ENCODE measurements at regions not wholly inside any gene's neighbourhood (a gene's known extent, or its start where the extent isn't known, plus 50 kb on each side); places are given as distances from the start of the nearest gene placed in this dataset.

DNA sequence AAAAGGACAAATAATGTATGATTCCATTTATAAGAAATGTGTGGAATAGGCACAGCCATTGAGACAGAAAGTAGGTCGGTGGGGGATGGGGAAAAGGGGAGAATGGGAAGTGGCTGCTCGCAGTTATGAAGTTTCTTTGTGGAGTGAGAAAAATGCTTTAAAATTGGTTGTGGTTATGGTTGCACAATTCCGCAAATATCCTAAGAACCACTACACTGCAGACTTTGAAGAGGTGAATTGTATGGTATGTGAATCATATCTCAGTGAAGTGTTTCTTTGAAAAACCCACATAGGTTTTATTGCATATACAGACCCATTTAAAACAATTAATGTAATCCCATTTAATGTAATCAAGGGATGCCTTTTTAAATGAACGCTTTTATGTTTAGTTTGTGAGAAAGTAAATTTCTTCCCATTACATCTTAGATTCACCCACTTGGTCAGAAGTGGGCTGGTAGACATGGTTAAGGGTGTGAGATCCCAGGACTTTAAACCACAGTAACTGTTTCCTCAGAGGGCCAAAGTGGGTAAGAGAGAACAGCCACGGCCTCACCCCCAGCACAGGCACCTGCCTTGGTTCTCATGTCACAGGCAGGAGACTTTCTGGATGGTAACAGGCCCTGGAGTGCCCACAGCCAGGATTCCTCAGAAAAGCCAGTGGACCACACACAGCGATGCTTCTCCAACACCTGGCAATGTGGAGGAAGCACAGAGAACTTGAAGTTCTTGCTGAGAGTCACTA is 119.3 kb upstream of the GJB6 start:
- WGBS (ENCODE audit: extremely low coverage, insufficient read length, low lambda C conversion rate) = no CpG with 5 or more reads among the region's 6 CpGs
- Histone ChIP-seq H2AK5ac (ENCODE audit: insufficient read length, low read length) (no peak overlapping the region), H4K20me1 (ENCODE audit: control insufficient read depth, insufficient read depth, insufficient read length) (no peaks in the 10 kb centered on the region), H3K14ac (ENCODE audit: insufficient read depth, low read length) (no peak overlapping the region), H3K27me3 (ENCODE audit: insufficient read depth, low read length) (no peaks in the 10 kb centered on the region), H3K27ac (ENCODE audit: insufficient read length, low read depth, low read length) (no peak overlapping the region), H3K4ac (ENCODE audit: low read depth, low read length) (no peak overlapping the region), H3K9me3 (ENCODE audit: control insufficient read depth, low read depth, low read length) (no peaks in the 10 kb centered on the region), H4K5ac (ENCODE audit: insufficient read length, low read depth, low read length) (no peak overlapping the region), H4K8ac (replicated peaks; ENCODE audit: insufficient read length, low read depth, low read length) (no peak overlapping the region), H3K79me1 (ENCODE audit: insufficient read depth, low read depth, low read length, poor library complexity, severe bottlenecking) (no peaks in the 10 kb centered on the region), H2AFZ (ENCODE audit: low read length) (no peak overlapping the region), H3K56ac (ENCODE audit: insufficient read length, low read depth, low read length) (no peak overlapping the region), H4K91ac (ENCODE audit: insufficient read length, low read depth, low read length) (no peak overlapping the region), H3K23me2 (ENCODE audit: insufficient read length, low read depth, low read length, poor library complexity, severe bottlenecking) (no peaks in the 10 kb centered on the region), H3K18ac (ENCODE audit: insufficient read length, low read depth, low read length) (no peak overlapping the region), H2BK120ac (ENCODE audit: low read depth, low read length, poor library complexity, severe bottlenecking) (no peak overlapping the region), H2BK15ac (ENCODE audit: low read depth, low read length) (no peak overlapping the region), H3K23ac (ENCODE audit: insufficient read length, low read depth, low read length) (no peak overlapping the region), H3K4me2 (ENCODE audit: insufficient read depth, insufficient read length, low read length) (no peak overlapping the region), H2BK20ac (ENCODE audit: low read depth, low read length, poor library complexity, severe bottlenecking) (no peak overlapping the region), H2BK5ac (ENCODE audit: insufficient read length, low read length) (no peak overlapping the region), H3K9ac (ENCODE audit: extremely low read depth, insufficient read length, low read length) (no peak overlapping the region), H2BK12ac (ENCODE audit: insufficient read length, low read depth, low read length) (no peak overlapping the region), H3T11ph (ENCODE audit: low read length) (no peak overlapping the region), H3K4me1 (ENCODE audit: insufficient read depth, low read length) (no peaks in the 10 kb centered on the region), H3K79me2 (ENCODE audit: insufficient read depth, low read length) (no peaks in the 10 kb centered on the region)
- peaks cover 0 to 4% of the 10 kb centered on the region in 2 experiments; a peak in 2 of 5 replicates for H3K9me3 Mint-ChIP-seq
- H3K27me3 Mint-ChIP-seq (ENCODE audit: low read depth) = peaks cover 12% of the 10 kb centered on the region
- peaks cover 12 to 19% of the 10 kb centered on the region in 2 experiments for H3K4me1 Mint-ChIP-seq
- no peak overlapping the region for H3K27ac Mint-ChIP-seq
- H3K4me3 Mint-ChIP-seq = no peak overlapping the region
- no peaks in the 10 kb centered on the region for H3K36me3 Mint-ChIP-seq (ENCODE audit: insufficient read depth in 1 of 3, low read depth in 3 of 3)
- DNase-seq = no peak
- TF ChIP-seq, protein P1, sequence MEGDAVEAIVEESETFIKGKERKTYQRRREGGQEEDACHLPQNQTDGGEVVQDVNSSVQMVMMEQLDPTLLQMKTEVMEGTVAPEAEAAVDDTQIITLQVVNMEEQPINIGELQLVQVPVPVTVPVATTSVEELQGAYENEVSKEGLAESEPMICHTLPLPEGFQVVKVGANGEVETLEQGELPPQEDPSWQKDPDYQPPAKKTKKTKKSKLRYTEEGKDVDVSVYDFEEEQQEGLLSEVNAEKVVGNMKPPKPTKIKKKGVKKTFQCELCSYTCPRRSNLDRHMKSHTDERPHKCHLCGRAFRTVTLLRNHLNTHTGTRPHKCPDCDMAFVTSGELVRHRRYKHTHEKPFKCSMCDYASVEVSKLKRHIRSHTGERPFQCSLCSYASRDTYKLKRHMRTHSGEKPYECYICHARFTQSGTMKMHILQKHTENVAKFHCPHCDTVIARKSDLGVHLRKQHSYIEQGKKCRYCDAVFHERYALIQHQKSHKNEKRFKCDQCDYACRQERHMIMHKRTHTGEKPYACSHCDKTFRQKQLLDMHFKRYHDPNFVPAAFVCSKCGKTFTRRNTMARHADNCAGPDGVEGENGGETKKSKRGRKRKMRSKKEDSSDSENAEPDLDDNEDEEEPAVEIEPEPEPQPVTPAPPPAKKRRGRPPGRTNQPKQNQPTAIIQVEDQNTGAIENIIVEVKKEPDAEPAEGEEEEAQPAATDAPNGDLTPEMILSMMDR (conservative IDR thresholded peaks at IDR 0.05) = no peak
